Stimulated activated CD4-positive, alpha-beta T cell treated with anti-CD3 and anti-CD28 coated beads, Interleukin-4, amount 100 ng/mL, for 4 hours (primary cell): ENCODE measurements at regions not wholly inside any gene's neighbourhood (a gene's known extent, or its start where the extent isn't known, plus 50 kb on each side); places are given as distances from the start of the nearest gene placed in this dataset.

Experiments
- DNase-seq, 2 experiments: peaks; one replicate each; pipeline ENCODE4 v3.0.0-alpha.2; 2020

- no peak for DNase-seq
Measured at GRCh38 chr5:74279244-74279643, 361.3 kb downstream of the ENC1 start.

- no peak for DNase-seq
Measured at GRCh38 chr5:74277418-74277817, 363.1 kb downstream of the ENC1 start.

GRCh38 chr5:74275171-74275992 is 365.1 kb downstream of the ENC1 start:
- DNase-seq = no peak

GRCh38 chr5:74274326-74274725 is 366.2 kb downstream of the ENC1 start:
- DNase-seq = no peak

- DNase-seq = no peak
Measured at GRCh38 chr5:74272831-74273451, 367.6 kb downstream of the ENC1 start.

GRCh38 chr5:74272024-74272775 is 368.3 kb downstream of the ENC1 start:
- no peak for DNase-seq

- DNase-seq = no peak
Measured at GRCh38 chr5:74268297-74268696, 372.2 kb downstream of the ENC1 start.

- DNase-seq = no peak
Measured at GRCh38 chr5:74266836-74267235, 373.7 kb downstream of the ENC1 start.

- no peak for DNase-seq
Measured at GRCh38 chr5:74266132-74266531, 374.4 kb downstream of the ENC1 start.

- DNase-seq = no peak
Measured at GRCh38 chr5:74262544-74263207, 377.9 kb downstream of the ENC1 start.

GRCh38 chr5:74261866-74262265 is 378.7 kb downstream of the ENC1 start:
- DNase-seq = no peak

- no peak for DNase-seq
Measured at GRCh38 chr5:74261421-74261820, 379.1 kb downstream of the ENC1 start.

GRCh38 chr5:74259572-74259971 is 381.0 kb downstream of the ENC1 start:
- no peak for DNase-seq

GRCh38 chr5:74258314-74258665 is 382.2 kb downstream of the ENC1 start:
- DNase-seq = no peak

GRCh38 chr5:74257645-74258313 is 382.7 kb downstream of the ENC1 start:
- DNase-seq = no peak

GRCh38 chr5:74257060-74257527 is 383.4 kb downstream of the ENC1 start:
- no peak for DNase-seq

- no peak for DNase-seq
Measured at GRCh38 chr5:74255692-74256392, 384.7 kb downstream of the ENC1 start.

- no peak for DNase-seq
Measured at GRCh38 chr5:74254257-74254656, 386.3 kb downstream of the ENC1 start.

GRCh38 chr5:74252044-74252443 is 388.5 kb downstream of the ENC1 start:
- no peak for DNase-seq

GRCh38 chr5:74251141-74252035 is 389.1 kb downstream of the ENC1 start:
- no peak for DNase-seq
